OCI-LY7 (cell line): ENCODE measurements at regions not wholly inside any gene's neighbourhood (a gene's known extent, or its start where the extent isn't known, plus 50 kb on each side); places are given as distances from the start of the nearest gene placed in this dataset.

ENCODE experiments used
- BruUV-seq: library from RNA; stranded (reverse); fragments of 400-500 nt; replicated peaks from 2 replicates; lab custom pipeline; 2021; lab: Mats Ljungman, UMichigan
- CTCF ChIA-PET: fragments of 300-600 bp; sonication (Branson Sonifier 250); formaldehyde crosslinking; loops from one replicate; lab custom pipeline; 2022; ENCODE audit warnings: antibody characterized with exemption; ENCODE audit not compliant: unreplicated experiment; lab: Charles Lee
- POLR2A ChIA-PET: fragments of 300-600 bp; sonication (Branson Sonifier 250); formaldehyde crosslinking; loops from one replicate; lab custom pipeline; 2022; ENCODE audit warnings: antibody characterized with exemption; lab: Charles Lee
- DNase-seq: peaks from one replicate; pipeline ENCODE4 v3.0.0-alpha.2; 2015; ENCODE audit warnings: low spot score
- H2AFZ ChIP-seq: fragments of 200-600 bp; sonication (generic), shearing (Covaris generic); 2 replicates; pipeline ENCODE4 v1.6.1; 2014; ENCODE audit warnings: mild to moderate bottlenecking, antibody characterized with exemption, low read length, moderate library complexity
- H3K27ac ChIP-seq: fragments of 200-600 bp; sonication (generic); 2 replicates; pipeline ENCODE4 v1.5.1; 2014; ENCODE audit warnings: mixed run types, low read depth, mild to moderate bottlenecking, moderate library complexity, low read length, inconsistent platforms; ENCODE audit not compliant: poor library complexity, severe bottlenecking
- H3K36me3 ChIP-seq: fragments of 200-600 bp; sonication (generic); 2 replicates; pipeline ENCODE4 v1.6.1; 2014; ENCODE audit warnings: mild to moderate bottlenecking, antibody characterized with exemption, low read length, moderate library complexity, mixed read lengths; ENCODE audit not compliant: insufficient read depth
- H3K4me1 ChIP-seq: fragments of 200-600 bp; sonication (generic); 2 replicates; pipeline ENCODE4 v1.5.1; 2014; ENCODE audit warnings: mild to moderate bottlenecking, low read length; ENCODE audit not compliant: insufficient read depth, poor library complexity, severe bottlenecking
- H3K4me2 ChIP-seq: fragments of 200-600 bp; sonication (generic); 2 replicates; pipeline ENCODE4 v1.6.1; 2014; ENCODE audit warnings: mild to moderate bottlenecking, low read length
- H3K4me3 ChIP-seq: fragments of 200-600 bp; sonication (generic); 2 replicates; pipeline ENCODE4 v1.5.1; 2014; ENCODE audit warnings: mild to moderate bottlenecking, low read depth, low read length; ENCODE audit not compliant: poor library complexity, severe bottlenecking
- H3K79me2 ChIP-seq: fragments of 200-600 bp; sonication (generic); 2 replicates; pipeline ENCODE4 v1.6.1; 2016; ENCODE audit warnings: low read depth, mild to moderate bottlenecking, low read length, moderate library complexity, mixed read lengths; ENCODE audit not compliant: insufficient read depth
- H3K9me2 ChIP-seq: fragments of 200-600 bp; sonication (generic); 2 replicates; pipeline ENCODE4 v1.6.1; 2016; ENCODE audit warnings: mild to moderate bottlenecking, low read length, mixed read lengths; ENCODE audit not compliant: insufficient read depth
- H3K9me3 ChIP-seq: fragments of 200-600 bp; sonication (generic); 2 replicates; pipeline ENCODE4 v1.6.1; 2014; ENCODE audit warnings: mild to moderate bottlenecking, mixed run types, low read length, mixed read lengths
- H4K20me1 ChIP-seq: fragments of 200-600 bp; sonication (generic); 2 replicates; pipeline ENCODE4 v1.6.1; 2014; ENCODE audit warnings: mild to moderate bottlenecking, antibody characterized with exemption, low read length, moderate library complexity, mixed read lengths; ENCODE audit not compliant: insufficient read depth
- CTCF ChIP-seq: fragments of 200-600 bp; sonication (generic); conservative IDR thresholded peaks from 2 replicates; pipeline ENCODE4 v1.5.1; 2014; ENCODE audit warnings: mild to moderate bottlenecking, antibody characterized with exemption, low read length, moderate library complexity, mixed read lengths
- EZH2phosphoT487 ChIP-seq: fragments of 200-600 bp; sonication (generic); IDR thresholded peaks from 2 replicates; pipeline ENCODE4 v1.6.1; 2018; ENCODE audit warnings: low read depth, borderline replicate concordance, mild to moderate bottlenecking, mixed run types, antibody characterized with exemption, low read length, moderate library complexity, mixed read lengths
- intact Hi-C: fragments of 100-400 bp; cut with micrococcal nuclease; formaldehyde crosslinking; loops from one replicate; pipeline ENCODE4 v1.10.0; 2022; ENCODE audit not compliant: unreplicated experiment

GRCh38 chr4:3709061-3709845 lies 56.9 kb upstream of the ADRA2C start:
- intact Hi-C loops, result no loop called here
- Histone ChIP-seq H3K79me2 (no peaks in the 10 kb centered on the region), H3K27ac (no peak overlapping the region), H3K4me3 (no peak overlapping the region), H3K4me2 (no peak overlapping the region), H3K9me2 (no peaks in the 10 kb centered on the region), H4K20me1 (no peaks in the 10 kb centered on the region), H2AFZ (no peak overlapping the region), H3K9me3 (no peaks in the 10 kb centered on the region), H3K4me1 (no peaks in the 10 kb centered on the region), H3K36me3 (no peaks in the 10 kb centered on the region)
- ChIA-PET POLR2A (no interaction called here), CTCF (no interaction called here)
- TF ChIP-seq CTCF (no peak), EZH2phosphoT487 (no peak)
- DNase-seq, result no peak
- BruUV-seq, result no TSS peak

GRCh38 chr4:3708611-3709010 lies 57.6 kb upstream of the ADRA2C start:
- no peak overlapping the region for H3K4me2 ChIP-seq
- H3K9me3 ChIP-seq, result no peaks in the 10 kb centered on the region
- CTCF ChIA-PET, result no interaction called here
- H3K79me2 ChIP-seq, result no peaks in the 10 kb centered on the region
- intact Hi-C loops, result no loop called here
- no peak overlapping the region for H2AFZ ChIP-seq
- POLR2A ChIA-PET, result no interaction called here
- no peaks in the 10 kb centered on the region for H3K4me1 ChIP-seq
- no peaks in the 10 kb centered on the region for H3K9me2 ChIP-seq
- no TSS peak for BruUV-seq
- DNase-seq, result no peak
- no peak overlapping the region for H3K4me3 ChIP-seq
- H3K27ac ChIP-seq, result no peak overlapping the region
- H4K20me1 ChIP-seq, result no peaks in the 10 kb centered on the region
- TF ChIP-seq EZH2phosphoT487 (no peak), CTCF (no peak)
- H3K36me3 ChIP-seq, result no peaks in the 10 kb centered on the region

GRCh38 chr4:3708103-3708510 lies 58.1 kb upstream of the ADRA2C start:
- no peak overlapping the region for H3K4me3 ChIP-seq
- H3K9me2 ChIP-seq, result no peaks in the 10 kb centered on the region
- ChIA-PET POLR2A (no interaction called here), CTCF (no interaction called here)
- no peak for DNase-seq
- H3K79me2 ChIP-seq, result no peaks in the 10 kb centered on the region
- H2AFZ ChIP-seq, result no peak overlapping the region
- no peak overlapping the region for H3K27ac ChIP-seq
- intact Hi-C loops, result no loop called here
- H3K36me3 ChIP-seq, result no peaks in the 10 kb centered on the region
- no peak overlapping the region for H3K4me2 ChIP-seq
- no peaks in the 10 kb centered on the region for H4K20me1 ChIP-seq
- no peaks in the 10 kb centered on the region for H3K9me3 ChIP-seq
- TF ChIP-seq CTCF, result no peak
- TF ChIP-seq EZH2phosphoT487, result no peak
- H3K4me1 ChIP-seq, result no peaks in the 10 kb centered on the region
- no TSS peak for BruUV-seq
